ENCODE measurements at regions not wholly inside any gene's neighbourhood (a gene's known extent, or its start where the extent isn't known, plus 50 kb on each side); places are given as distances from the start of the nearest gene placed in this dataset.

DNA sequence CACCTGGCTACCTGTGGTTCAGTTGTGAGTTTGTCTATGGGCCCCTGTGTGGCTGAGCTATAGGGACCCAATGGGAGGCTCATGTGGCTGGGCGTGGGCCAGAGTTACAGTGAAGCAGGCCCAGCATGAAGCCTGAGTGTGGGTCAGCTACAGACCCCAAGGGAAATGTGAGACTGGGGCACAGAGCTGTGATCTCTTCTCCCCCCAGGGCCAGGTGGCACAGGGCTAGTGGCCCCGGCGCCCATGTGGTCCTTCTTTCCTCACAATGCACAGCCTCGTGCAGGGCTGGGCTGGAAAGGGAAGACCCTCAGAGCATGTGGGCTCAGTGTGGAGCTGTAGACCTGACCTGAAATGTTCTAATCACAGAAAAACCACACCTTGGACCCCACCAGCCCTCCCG lies 71.6 kb upstream of the NECTIN1 start:
- peaks cover 22 to 48% of the 10 kb centered on the region in 2 donors for H3K27me3 Mint-ChIP-seq
- H3K36me3 Mint-ChIP-seq = no peaks in the 10 kb centered on the region
- no peak overlapping the region for H3K27ac Mint-ChIP-seq
- H3K4me3 Mint-ChIP-seq = no peak overlapping the region
- ATAC-seq (replicated peaks) (no peak), DNase-seq (no peak)
- no peaks in the 10 kb centered on the region for H3K9me3 Mint-ChIP-seq
- no peaks in the 10 kb centered on the region for H3K4me1 Mint-ChIP-seq

DNA sequence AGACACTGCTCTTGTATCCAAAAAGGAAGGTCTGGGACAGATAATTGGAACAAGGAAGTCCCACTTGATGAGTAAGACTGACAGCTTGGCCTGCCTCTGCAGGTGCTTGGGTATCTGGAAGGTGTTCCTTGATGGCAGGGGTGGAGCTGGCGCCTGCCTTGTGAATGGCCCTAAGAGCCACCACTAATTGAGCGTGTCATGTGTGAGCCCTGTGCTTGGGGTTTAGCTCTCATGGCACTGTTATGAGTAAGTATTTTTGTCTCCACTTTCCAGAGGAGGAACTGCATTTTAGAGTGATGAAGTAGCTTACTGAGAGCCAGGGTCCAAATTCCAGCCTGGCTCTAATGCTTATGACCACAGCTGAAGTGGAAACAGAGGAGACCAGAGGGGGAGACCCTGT lies 71.2 kb upstream of the NECTIN1 start:
- Mint-ChIP-seq H3K4me1 (no peaks in the 10 kb centered on the region), H3K27me3 (peaks cover 26 to 53% of the 10 kb centered on the region in 2 donors), H3K9me3 (no peaks in the 10 kb centered on the region)

DNA sequence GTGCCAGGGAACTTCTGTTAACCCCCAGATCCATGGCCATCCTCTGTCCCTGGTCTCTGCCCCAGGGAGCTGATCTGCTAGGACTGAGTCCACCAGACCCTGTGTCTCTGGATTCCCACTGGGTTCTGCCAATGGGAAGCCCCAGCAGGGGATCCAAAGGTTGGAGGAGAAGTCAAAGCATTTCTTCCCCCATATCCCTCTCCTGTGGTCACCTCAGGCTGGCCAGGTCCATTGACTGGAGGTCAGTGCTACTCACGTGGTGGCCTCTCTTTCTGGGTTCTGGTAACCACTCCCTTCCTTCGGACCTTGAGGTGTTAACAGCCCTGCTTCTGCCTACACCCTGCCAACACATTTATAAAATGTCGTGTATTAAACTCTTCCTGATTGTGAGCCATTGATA lies 69.7 kb upstream of the NECTIN1 start:
- H3K9me3 Mint-ChIP-seq = no peaks in the 10 kb centered on the region
- no peak overlapping the region for H3K27ac Mint-ChIP-seq
- H3K4me3 Mint-ChIP-seq = no peak overlapping the region
- ATAC-seq (replicated peaks) (no peak), DNase-seq (no peak)
- no peaks in the 10 kb centered on the region for H3K4me1 Mint-ChIP-seq
- H3K27me3 Mint-ChIP-seq = peaks cover 27 to 46% of the 10 kb centered on the region in 2 donors
- H3K36me3 Mint-ChIP-seq = no peaks in the 10 kb centered on the region

More for the DNA sequence above, 71.2 kb upstream of the NECTIN1 start:
- no peak for ATAC-seq (replicated peaks)
- H3K4me3 Mint-ChIP-seq = no peak overlapping the region
- no peak for DNase-seq
- no peaks in the 10 kb centered on the region for H3K36me3 Mint-ChIP-seq
- no peak overlapping the region for H3K27ac Mint-ChIP-seq

DNA sequence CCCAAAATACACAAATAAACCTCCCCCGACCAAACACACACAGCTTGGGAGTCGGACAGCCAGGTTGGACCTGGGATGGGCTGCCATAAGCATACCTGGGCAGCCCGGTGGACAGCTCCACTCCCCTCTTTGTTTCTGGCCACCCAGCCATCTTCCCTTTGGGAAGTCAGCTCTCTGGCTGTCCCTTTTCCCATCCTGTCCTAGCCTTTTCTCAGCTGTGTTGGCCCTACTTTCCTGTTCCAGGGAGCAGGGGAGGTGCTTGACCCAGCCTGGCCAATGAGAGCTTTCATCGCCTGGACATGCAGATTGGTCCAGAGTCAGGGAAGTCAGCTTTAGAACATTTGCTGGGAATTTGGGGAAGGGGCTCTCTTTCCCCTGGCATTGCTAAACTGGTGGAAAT lies 68.7 kb upstream of the NECTIN1 start:
- no peak overlapping the region for H3K4me3 Mint-ChIP-seq
- no peak for DNase-seq
- H3K27ac Mint-ChIP-seq = no peak overlapping the region
- no peaks in the 10 kb centered on the region for H3K9me3 Mint-ChIP-seq
- no peaks in the 10 kb centered on the region for H3K36me3 Mint-ChIP-seq
- H3K27me3 Mint-ChIP-seq = peaks cover 27 to 46% of the 10 kb centered on the region in 2 donors
- no peaks in the 10 kb centered on the region for H3K4me1 Mint-ChIP-seq
- no peak for ATAC-seq (replicated peaks)

DNA sequence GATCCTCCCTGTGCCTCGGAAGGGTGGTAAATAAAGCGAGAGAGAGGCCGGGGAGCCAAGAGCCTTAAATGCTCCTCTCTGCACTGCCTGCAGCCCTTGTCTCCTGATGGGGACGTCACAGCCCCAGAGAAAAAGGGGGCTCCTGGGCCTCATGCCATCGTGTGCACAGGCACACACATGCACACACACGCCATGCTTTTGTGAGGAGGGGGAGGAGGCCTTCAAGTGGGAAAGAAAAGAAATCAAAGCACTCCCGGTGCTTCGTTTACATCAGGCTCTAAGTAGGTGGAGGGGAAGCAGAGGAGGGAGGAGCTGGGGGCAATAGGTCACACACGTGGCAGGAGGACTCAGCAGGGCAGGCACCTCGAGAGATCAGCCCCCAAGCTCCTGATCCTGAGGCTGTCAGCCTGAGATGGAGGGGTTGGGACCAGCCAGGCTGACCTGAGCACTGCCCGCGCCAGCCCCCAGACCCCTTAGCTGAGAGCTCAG lies 68.2 kb upstream of the NECTIN1 start:
- Mint-ChIP-seq H3K27ac (no peak overlapping the region), H3K4me3 (no peak overlapping the region), H3K36me3 (no peaks in the 10 kb centered on the region), H3K27me3 (peaks cover 27 to 48% of the 10 kb centered on the region in 2 donors), H3K9me3 (no peaks in the 10 kb centered on the region), H3K4me1 (no peaks in the 10 kb centered on the region)
- no peak for DNase-seq
- ATAC-seq (replicated peaks) = no peak

DNA sequence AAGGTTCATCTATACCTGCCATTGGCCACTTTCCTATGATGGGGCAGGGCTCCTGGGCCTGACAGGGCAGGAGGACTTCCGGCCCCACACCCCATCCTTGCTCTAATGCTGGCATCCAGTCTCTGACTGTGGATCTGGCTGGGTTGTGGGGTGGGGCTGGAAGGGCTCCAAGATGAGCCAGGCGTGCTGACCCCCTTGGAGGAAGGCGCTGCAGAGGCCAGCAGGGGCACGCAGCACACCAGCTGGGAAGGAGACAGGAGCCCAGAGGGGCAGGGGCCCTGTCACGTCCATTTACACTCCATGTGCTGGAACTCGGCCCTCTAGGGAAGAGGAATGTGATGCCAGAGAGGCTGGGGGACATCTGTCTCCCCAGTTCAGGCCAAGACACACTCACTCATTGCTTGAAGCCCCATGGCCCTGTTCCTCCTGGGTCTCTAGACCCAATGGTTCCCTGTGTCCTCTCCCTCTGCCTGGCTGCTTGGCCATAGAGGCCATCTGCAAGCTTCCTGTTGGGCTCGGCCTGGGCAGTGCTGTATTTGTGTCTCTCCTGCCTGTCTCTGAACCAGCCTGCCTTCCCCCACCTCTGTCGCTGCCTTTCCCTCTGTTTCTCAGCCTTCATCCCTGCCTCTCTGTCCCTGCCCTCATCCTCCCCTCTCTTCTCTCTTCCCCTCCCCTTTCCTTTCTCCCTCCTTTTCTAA lies 67.5 kb upstream of the NECTIN1 start:
- ATAC-seq (replicated peaks) (no peak), DNase-seq (no peak)
- H3K36me3 Mint-ChIP-seq = no peaks in the 10 kb centered on the region
- H3K9me3 Mint-ChIP-seq = no peaks in the 10 kb centered on the region
- H3K4me3 Mint-ChIP-seq = no peak overlapping the region
- H3K27me3 Mint-ChIP-seq = peaks cover 24 to 50% of the 10 kb centered on the region in 2 donors
- H3K4me1 Mint-ChIP-seq = no peaks in the 10 kb centered on the region
- no peak overlapping the region for H3K27ac Mint-ChIP-seq

DNA sequence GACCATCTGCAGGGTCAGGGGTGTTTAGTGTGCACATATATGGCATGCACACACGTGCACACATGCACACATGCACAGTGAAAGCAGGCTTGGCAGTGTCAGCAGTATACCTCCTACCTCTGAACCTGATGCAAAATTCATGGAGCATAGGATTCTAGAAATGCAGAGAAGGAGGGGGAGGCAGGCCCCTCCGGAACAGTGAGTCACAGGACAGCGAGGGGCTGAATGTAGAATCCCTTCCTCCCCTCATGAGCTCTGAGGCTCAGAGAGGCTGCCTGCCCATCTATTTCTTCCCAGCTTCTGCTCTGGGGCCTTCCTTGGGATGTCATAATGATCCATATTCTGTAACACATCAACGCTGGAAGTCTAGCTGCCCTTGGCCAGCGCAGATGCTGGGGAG lies 66.7 kb upstream of the NECTIN1 start:
- DNase-seq (no peak), ATAC-seq (replicated peaks) (no peak)
- H3K36me3 Mint-ChIP-seq = no peaks in the 10 kb centered on the region
- H3K4me1 Mint-ChIP-seq = no peaks in the 10 kb centered on the region
- H3K4me3 Mint-ChIP-seq = no peak overlapping the region
- peaks cover 23 to 52% of the 10 kb centered on the region in 2 donors for H3K27me3 Mint-ChIP-seq
- H3K9me3 Mint-ChIP-seq = no peaks in the 10 kb centered on the region
- H3K27ac Mint-ChIP-seq = no peak overlapping the region

DNA sequence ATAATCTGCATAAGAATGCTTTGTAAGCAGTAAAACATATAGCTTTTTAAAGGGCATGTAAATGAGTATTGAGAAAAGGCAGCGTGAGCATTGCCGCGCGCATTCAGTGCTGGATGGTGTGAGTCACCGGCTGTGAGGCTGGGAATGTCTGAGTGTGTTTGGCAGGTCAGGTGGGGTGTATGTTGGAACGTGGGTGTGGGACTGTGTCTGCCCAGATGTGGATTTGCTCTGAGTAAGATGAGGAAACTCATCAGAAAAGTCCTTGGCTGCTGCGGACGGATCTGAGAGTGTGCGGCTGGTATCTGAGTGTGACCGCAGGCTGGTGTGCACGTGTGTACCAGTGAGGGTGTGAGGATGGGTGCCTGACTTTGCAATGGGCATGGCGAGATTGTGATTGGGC lies 66.2 kb upstream of the NECTIN1 start:
- H3K27ac Mint-ChIP-seq = no peak overlapping the region
- no peaks in the 10 kb centered on the region for H3K4me1 Mint-ChIP-seq
- H3K27me3 Mint-ChIP-seq = peaks cover 27 to 56% of the 10 kb centered on the region in 2 donors
- H3K4me3 Mint-ChIP-seq = no peak overlapping the region
- no peaks in the 10 kb centered on the region for H3K9me3 Mint-ChIP-seq
- H3K36me3 Mint-ChIP-seq = no peaks in the 10 kb centered on the region
- ATAC-seq (replicated peaks) (no peak), DNase-seq (no peak)

DNA sequence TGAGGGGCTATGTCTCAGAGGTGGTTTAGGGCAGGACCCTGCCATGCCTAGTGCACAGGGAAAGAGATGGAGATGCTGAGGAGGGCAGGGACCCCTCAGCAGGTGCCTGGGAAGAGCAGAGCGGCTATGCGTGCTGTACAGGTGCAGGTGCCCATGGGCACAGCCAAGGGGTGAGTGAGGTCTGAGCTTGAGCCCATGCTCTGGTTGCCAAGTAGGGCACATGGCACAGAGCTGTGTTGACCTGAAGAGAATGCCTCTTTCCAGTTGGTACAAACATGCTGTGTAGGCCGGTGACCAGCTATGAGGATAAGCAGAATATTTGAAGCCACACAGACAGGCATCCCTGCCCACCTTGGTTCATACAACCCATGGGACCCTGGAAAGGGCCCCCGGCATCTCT lies 65.8 kb upstream of the NECTIN1 start:
- Mint-ChIP-seq H3K4me1 (no peaks in the 10 kb centered on the region), H3K36me3 (no peaks in the 10 kb centered on the region), H3K27me3 (peaks cover 28 to 61% of the 10 kb centered on the region in 2 donors), H3K27ac (no peak overlapping the region), H3K4me3 (no peak overlapping the region), H3K9me3 (no peaks in the 10 kb centered on the region)
- ATAC-seq (replicated peaks) (no peak), DNase-seq (no peak)

DNA sequence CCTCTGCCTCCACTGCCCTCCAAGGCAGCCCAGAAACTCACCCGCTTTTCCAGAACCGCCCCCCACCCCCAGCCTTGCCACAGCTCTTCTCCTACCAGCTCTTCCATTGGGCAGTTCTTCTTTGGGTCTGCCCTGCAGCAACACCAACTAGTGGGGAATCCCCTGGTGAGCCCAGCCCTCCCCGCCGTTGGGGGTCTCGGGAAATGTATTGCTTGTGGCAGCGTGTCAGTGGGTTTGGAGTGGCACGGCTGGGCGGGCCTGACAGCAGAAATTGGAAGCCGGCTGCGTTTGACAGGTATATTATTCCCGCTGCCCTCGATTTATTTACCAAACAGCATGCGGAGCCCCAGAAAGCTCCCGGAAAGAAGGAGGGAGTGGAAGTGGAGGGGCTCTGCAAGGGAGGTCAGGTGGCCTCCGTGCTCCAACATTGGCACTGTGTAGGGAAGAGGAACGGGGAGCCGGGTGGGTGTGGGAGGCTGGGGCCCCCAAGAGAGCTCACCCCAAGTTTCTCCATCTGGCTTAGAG lies 65.2 kb upstream of the NECTIN1 start:
- peaks cover 27 to 55% of the 10 kb centered on the region in 2 donors for H3K27me3 Mint-ChIP-seq
- H3K27ac Mint-ChIP-seq = no peak overlapping the region
- no peak for DNase-seq
- no peaks in the 10 kb centered on the region for H3K9me3 Mint-ChIP-seq
- H3K4me3 Mint-ChIP-seq = no peak overlapping the region
- no peak for ATAC-seq (replicated peaks)
- no peaks in the 10 kb centered on the region for H3K36me3 Mint-ChIP-seq
- H3K4me1 Mint-ChIP-seq = no peaks in the 10 kb centered on the region

DNA sequence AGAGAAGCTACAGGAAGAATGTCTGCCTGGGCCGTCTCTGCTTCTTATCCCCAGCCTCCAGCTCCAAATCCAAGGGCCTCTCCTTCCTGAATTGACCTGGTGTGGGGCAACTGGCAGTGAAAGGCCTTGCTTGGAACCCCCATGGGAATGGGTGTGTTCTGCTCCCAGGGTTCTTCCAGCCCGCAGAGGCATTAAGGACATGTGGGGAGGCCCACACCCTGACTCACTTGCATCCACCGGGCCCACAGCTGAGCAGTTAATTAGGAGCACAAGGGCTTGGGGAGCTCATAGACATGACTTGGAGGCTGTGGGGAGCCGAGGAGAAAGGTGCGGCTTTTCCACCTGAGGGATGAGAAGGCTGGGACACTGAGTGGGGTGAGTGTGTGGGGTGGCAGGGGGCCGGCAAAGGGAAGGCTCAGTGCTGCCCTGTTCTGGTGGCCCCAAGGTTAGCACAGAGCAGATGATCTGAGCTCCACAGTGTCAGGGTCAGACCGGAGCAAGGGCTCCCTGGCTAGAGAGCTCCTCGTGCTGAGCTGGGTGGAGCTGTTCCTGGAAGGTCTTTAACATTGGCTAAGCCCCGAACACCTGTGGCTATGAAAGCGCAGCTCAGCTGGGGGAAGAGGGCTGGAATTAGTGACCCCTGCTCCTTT lies 64.5 kb upstream of the NECTIN1 start:
- H3K36me3 Mint-ChIP-seq = no peaks in the 10 kb centered on the region
- DNase-seq (no peak), ATAC-seq (replicated peaks) (no peak)
- no peaks in the 10 kb centered on the region for H3K4me1 Mint-ChIP-seq
- no peak overlapping the region for H3K27ac Mint-ChIP-seq
- no peaks in the 10 kb centered on the region for H3K9me3 Mint-ChIP-seq
- no peak overlapping the region for H3K4me3 Mint-ChIP-seq
- H3K27me3 Mint-ChIP-seq = peaks cover 29 to 55% of the 10 kb centered on the region in 2 donors

DNA sequence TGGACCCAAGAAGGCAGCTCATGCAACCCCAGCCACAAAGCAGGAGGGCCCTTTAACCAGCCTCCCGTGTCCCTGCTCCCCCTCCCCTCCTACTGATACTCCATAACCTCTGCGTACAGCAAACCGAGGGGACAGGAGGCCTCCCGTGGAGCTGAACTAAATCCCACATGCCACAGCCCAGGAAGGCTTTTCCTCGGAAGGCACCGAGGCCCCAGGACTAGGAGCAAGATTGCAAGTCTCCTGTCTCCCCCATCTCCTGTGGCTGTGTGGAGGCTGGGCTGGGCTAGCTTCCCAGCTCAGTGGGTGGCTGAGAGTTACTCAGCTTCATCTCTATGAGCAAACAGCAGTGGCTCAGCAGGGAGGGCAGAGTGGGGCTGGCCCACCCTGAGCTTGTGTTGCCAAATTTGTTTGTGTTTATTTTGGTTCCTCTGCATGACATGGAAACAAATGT lies 62.7 kb upstream of the NECTIN1 start:
- DNase-seq (no peak), ATAC-seq (replicated peaks) (no peak)
- Mint-ChIP-seq H3K4me3 (no peak overlapping the region), H3K27ac (no peak overlapping the region), H3K4me1 (no peaks in the 10 kb centered on the region), H3K36me3 (no peaks in the 10 kb centered on the region), H3K27me3 (peaks cover 28 to 56% of the 10 kb centered on the region in 2 donors), H3K9me3 (no peaks in the 10 kb centered on the region)

DNA sequence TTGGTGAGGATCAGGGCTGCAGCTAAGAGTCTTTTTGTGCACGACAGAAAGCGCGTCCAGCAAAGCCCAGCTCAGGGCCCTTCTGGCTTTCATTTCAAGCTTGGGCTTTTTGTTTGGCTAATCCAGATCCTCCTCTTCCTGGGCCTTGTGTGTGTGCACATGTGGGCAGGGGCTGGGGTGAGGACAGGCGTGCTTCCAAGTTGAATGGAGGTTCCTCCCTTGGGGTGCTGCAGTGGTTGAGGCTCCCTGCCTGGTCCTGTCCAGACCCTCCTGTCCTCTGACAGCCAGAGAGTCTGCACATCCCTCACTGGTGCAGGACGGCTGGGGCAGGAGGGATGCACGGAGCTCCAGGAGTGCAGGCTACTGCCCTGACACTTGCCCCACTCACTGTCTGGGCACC lies 62.0 kb upstream of the NECTIN1 start:
- ATAC-seq (replicated peaks) (no peak), DNase-seq (no peak)
- no peak overlapping the region for H3K4me3 Mint-ChIP-seq
- no peak overlapping the region for H3K27ac Mint-ChIP-seq
- H3K4me1 Mint-ChIP-seq = no peaks in the 10 kb centered on the region
- no peaks in the 10 kb centered on the region for H3K36me3 Mint-ChIP-seq
- no peaks in the 10 kb centered on the region for H3K9me3 Mint-ChIP-seq
- H3K27me3 Mint-ChIP-seq = peaks cover 24 to 50% of the 10 kb centered on the region in 2 donors

DNA sequence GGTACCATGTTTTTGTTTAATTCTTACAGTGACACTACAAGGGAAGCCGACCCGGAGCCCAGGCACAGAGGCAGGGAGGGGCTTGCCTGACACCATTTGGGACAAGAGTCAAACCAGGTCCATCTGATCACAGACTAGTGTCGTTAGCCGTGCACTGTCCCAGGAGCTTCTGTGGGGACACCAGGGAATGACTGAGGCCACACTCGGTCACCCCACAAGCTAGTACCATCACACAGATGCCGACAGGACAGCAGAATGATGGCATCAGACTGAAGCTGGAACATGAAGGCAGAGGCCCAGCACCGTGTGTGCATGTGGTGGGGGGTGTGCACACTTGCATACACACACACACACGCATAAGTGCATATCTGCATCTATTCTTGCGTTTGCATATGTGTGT lies 61.5 kb upstream of the NECTIN1 start:
- ATAC-seq (replicated peaks) (no peak), DNase-seq (no peak)
- Mint-ChIP-seq H3K9me3 (no peaks in the 10 kb centered on the region), H3K4me1 (no peaks in the 10 kb centered on the region), H3K27me3 (peaks cover 26 to 46% of the 10 kb centered on the region in 2 donors), H3K27ac (no peak overlapping the region), H3K36me3 (no peaks in the 10 kb centered on the region), H3K4me3 (no peak overlapping the region)
